GM12892 (cell line): ENCODE measurements at regions not wholly inside any gene's neighbourhood (a gene's known extent, or its start where the extent isn't known, plus 50 kb on each side); places are given as distances from the start of the nearest gene placed in this dataset.

ENCODE experiments used
- POLR2A ChIP-seq: IDR thresholded peaks from 2 replicates; pipeline ENCODE4 v1.6.1; 2011; ENCODE audit warnings: low read depth, low read length, control low read depth
- POLR2AphosphoS5 ChIP-seq: IDR thresholded peaks from 2 replicates; pipeline ENCODE4 v1.6.1; 2011; ENCODE audit warnings: low read depth, low read length, control low read depth
- TAF1 ChIP-seq: IDR thresholded peaks from 2 replicates; pipeline ENCODE4 v1.6.1; 2011; ENCODE audit warnings: low read depth, mild to moderate bottlenecking, control low read depth, low read length, borderline replicate concordance

GRCh38 chr9:7988644-7989280, 189.2 kb upstream of the DMAC1 start:
- TF ChIP-seq POLR2A, result no peak
- TF ChIP-seq POLR2AphosphoS5, result no peak
- TF ChIP-seq TAF1, result no peak
